Progenitor cell of endocrine pancreas (in vitro differentiated cells): ENCODE measurements at regions not wholly inside any gene's neighbourhood (a gene's known extent, or its start where the extent isn't known, plus 50 kb on each side); places are given as distances from the start of the nearest gene placed in this dataset.

Experiments
- DNase-seq: peaks from one replicate; pipeline ENCODE4 v3.0.0; 2021; ENCODE audit warnings: low spot score; ENCODE audit not compliant: unreplicated experiment
- H3K27ac Mint-ChIP-seq: 2 replicates; pipeline ENCODE4 v1.8.0; 2021; ENCODE audit warnings: mild to moderate bottlenecking, moderate library complexity, mixed read lengths
- H3K27me3 Mint-ChIP-seq: 2 replicates; pipeline ENCODE4 v1.8.0; 2021; ENCODE audit warnings: mixed read lengths
- H3K36me3 Mint-ChIP-seq: 2 replicates; pipeline ENCODE4 v1.8.0; 2022; ENCODE audit warnings: mixed read lengths; ENCODE audit not compliant: insufficient read depth
- H3K4me1 Mint-ChIP-seq: 2 replicates; pipeline ENCODE4 v1.8.0; 2021; ENCODE audit warnings: low read depth, mixed read lengths
- H3K4me3 Mint-ChIP-seq: 2 replicates; pipeline ENCODE4 v1.8.0; 2021; ENCODE audit warnings: low read depth, mild to moderate bottlenecking, moderate library complexity, mixed read lengths
- H3K9me3 Mint-ChIP-seq: 2 replicates; pipeline ENCODE4 v1.8.0; 2021; ENCODE audit warnings: low read depth, mixed read lengths
- TF ChIP-seq, protein P1 (sequence below): fragments of 200-600 bp; sonication (generic); IDR thresholded peaks from one replicate; pipeline ENCODE4 v1.5.0; 2021; ENCODE audit warnings: antibody characterized with exemption, mild to moderate bottlenecking; ENCODE audit not compliant: unreplicated experiment

DNA sequence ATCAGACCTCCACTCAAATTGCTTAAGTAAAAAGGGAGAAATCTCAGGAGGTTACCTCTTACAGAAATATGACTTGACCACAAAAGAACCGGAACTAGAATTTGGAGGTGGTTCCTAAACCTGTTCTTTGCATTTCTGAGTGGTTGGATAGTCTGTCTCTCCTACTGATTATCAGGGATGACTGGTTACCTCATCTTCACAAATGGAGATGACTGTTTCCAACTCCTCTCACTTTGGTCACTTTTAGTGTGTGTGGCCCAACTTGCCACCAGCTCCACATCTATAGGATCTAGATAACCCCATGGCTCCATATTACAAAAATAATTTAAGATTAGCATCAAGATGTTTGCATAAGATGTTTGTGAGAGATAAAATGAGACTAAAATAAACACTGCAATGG is 95.5 kb downstream of the CCDC71L start:
- peaks cover 8% of the 10 kb centered on the region for H3K4me1 Mint-ChIP-seq
- TF ChIP-seq, protein P1, sequence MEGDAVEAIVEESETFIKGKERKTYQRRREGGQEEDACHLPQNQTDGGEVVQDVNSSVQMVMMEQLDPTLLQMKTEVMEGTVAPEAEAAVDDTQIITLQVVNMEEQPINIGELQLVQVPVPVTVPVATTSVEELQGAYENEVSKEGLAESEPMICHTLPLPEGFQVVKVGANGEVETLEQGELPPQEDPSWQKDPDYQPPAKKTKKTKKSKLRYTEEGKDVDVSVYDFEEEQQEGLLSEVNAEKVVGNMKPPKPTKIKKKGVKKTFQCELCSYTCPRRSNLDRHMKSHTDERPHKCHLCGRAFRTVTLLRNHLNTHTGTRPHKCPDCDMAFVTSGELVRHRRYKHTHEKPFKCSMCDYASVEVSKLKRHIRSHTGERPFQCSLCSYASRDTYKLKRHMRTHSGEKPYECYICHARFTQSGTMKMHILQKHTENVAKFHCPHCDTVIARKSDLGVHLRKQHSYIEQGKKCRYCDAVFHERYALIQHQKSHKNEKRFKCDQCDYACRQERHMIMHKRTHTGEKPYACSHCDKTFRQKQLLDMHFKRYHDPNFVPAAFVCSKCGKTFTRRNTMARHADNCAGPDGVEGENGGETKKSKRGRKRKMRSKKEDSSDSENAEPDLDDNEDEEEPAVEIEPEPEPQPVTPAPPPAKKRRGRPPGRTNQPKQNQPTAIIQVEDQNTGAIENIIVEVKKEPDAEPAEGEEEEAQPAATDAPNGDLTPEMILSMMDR = no peak
- H3K9me3 Mint-ChIP-seq = no peaks in the 10 kb centered on the region
- H3K27ac Mint-ChIP-seq = no peak overlapping the region
- no peaks in the 10 kb centered on the region for H3K36me3 Mint-ChIP-seq
- no peaks in the 10 kb centered on the region for H3K27me3 Mint-ChIP-seq
- no peak for DNase-seq
- H3K4me3 Mint-ChIP-seq = no peak overlapping the region

DNA sequence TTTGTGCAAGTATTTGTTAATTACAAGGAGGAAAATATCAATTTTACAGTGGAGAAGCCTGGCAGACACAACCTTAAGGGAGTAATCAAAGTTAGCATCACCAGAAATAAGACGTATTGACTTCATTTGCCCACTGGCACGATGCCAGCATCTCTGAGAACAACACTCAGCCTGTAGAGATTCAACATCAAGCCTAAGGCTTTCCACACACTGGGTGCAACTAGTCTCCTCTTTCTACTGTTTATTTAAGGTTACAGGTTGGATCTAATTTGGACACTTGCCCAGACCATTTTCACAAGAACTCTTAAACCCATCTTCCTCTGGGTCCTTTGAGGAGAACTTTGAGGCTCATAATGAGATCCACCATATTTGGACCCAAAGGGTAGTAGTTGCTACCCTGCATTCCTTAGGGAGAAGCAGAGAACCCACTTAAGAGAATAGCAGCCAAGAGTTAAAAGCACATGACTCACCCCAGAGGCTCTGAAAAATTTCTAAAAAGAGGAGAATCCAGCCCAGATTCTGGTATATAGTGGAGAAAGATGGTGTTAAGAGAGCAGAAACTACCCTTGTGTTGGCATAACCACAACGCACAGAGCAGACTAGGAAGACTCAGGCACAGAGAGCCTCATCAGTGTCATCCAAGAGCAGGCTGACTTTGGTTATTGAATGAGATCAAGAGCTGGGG is 97.3 kb downstream of the CCDC71L start:
- H3K4me3 Mint-ChIP-seq = no peak overlapping the region
- H3K4me1 Mint-ChIP-seq = peaks cover 3% of the 10 kb centered on the region
- no peak overlapping the region for H3K27ac Mint-ChIP-seq
- H3K27me3 Mint-ChIP-seq = no peaks in the 10 kb centered on the region
- no peaks in the 10 kb centered on the region for H3K9me3 Mint-ChIP-seq
- TF ChIP-seq, protein P1 = no peak
- H3K36me3 Mint-ChIP-seq = no peaks in the 10 kb centered on the region
- DNase-seq = no peak

DNA sequence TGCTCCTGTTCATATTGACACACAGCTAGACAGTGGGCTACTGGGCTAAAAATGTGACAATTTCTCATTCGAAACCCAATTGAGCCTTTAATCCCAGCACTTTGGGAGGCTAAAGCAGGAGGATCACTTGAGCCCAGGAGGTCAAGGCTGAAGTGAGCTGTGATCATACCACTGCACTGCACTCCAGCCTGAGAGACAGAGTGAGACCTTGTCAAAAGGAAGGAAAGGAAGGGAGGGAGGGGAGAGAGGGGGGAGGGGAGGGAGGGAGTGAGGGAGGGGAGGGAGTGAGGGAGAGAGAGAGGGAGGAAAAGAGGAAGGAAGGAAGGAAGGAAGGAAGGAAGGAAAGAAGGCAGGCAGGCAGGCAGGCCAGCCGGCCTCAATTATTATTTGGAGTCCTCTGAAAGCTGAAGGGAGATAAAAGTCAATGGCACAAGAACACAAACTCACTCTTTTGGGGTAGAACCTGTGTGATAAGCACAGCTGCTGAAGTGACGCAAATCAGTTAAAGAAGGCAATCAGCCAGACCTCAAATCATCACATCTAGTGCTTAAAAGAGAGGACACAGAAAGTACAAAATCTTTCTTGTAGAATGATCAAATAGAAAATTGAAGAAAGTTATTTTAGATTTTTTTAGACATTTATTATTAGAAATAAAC is 98.1 kb downstream of the CCDC71L start:
- H3K4me1 Mint-ChIP-seq = no peaks in the 10 kb centered on the region

DNA sequence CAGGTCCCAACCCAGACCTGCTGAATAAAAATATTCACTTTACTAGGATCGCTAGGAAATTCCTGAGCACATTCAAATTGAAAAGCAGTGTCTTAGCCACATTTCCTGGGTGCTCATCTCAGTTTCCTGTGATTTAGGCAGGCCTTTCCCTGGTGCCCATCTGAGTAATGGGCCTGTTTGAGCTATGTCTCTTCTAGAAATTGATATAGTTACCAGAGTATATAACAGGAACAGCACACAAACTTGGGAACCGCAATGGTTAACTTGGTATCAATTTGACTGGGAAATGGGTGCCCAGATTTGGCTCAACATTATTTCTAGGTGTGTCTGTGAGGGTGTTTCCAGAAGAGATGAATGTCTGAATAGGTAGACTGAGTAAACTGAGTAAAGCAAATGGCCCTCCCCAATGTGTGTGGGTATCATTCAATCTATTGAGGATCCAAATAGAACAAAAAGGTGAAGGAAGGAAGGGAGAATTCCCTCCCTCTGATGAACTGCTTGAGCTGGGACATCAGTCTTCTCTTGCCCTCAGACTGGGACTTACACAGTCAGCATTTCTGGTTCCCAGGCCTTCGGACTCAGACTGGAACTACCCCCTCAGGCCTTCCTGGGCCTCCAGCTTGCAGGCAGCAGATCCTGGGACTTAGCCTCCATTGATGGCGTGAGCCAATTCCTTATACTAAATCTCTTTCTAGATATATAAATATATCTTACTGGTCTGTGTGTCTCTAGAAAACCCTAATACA is 99.1 kb downstream of the CCDC71L start:
- Mint-ChIP-seq H3K9me3 (peaks cover 8% of the 10 kb centered on the region), H3K27me3 (no peaks in the 10 kb centered on the region), H3K27ac (no peak overlapping the region), H3K4me1 (no peaks in the 10 kb centered on the region), H3K4me3 (no peak overlapping the region), H3K36me3 (no peaks in the 10 kb centered on the region)
- no peak for DNase-seq
- TF ChIP-seq, protein P1 = no peak

More for the DNA sequence above, 98.1 kb downstream of the CCDC71L start:
- Mint-ChIP-seq H3K9me3 (peaks cover 4% of the 10 kb centered on the region), H3K36me3 (no peaks in the 10 kb centered on the region), H3K4me3 (no peak overlapping the region), H3K27ac (no peak overlapping the region), H3K27me3 (no peaks in the 10 kb centered on the region)
- no peak for DNase-seq
- TF ChIP-seq, protein P1 = no peak

DNA sequence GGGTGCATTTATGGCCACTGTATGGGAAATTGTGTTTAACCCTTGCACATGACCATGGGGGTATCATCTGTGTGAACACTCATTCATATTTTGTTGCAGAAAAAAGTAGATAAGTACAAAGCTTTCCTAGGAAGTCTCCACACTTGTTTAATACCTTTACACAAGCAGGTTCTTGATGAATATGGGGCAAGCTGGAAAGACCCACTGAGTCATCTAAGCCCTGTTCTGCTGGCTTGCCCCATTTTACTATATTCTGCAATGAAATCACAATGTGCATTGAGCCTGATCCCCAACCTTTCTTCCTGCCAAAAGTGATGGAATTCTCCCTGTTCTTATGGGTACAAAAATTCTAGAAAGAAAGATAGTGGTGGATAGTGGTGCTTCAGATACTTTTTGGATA is 99.8 kb downstream of the CCDC71L start:
- DNase-seq = no peak
- H3K4me1 Mint-ChIP-seq = no peaks in the 10 kb centered on the region
- peaks cover 8% of the 10 kb centered on the region for H3K9me3 Mint-ChIP-seq
- H3K36me3 Mint-ChIP-seq = no peaks in the 10 kb centered on the region
- H3K27me3 Mint-ChIP-seq = no peaks in the 10 kb centered on the region
- TF ChIP-seq, protein P1 = no peak
- no peak overlapping the region for H3K27ac Mint-ChIP-seq
- H3K4me3 Mint-ChIP-seq = no peak overlapping the region
